Activated CD8-positive, alpha-beta T cell treated with anti-CD3 and anti-CD28 coated beads for 36 hours (primary cell): ENCODE measurements at regions not wholly inside any gene's neighbourhood (a gene's known extent, or its start where the extent isn't known, plus 50 kb on each side); places are given as distances from the start of the nearest gene placed in this dataset.

Experiments used
- ATAC-seq: fragments of 200-7000 bp; cut with Tn5 transposase; one replicate; pipeline ENCODE4 v1.10.0; 2021; ENCODE audit warnings: mild to moderate bottlenecking, moderate library complexity
- CTCF ChIA-PET: fragments of 350-600 bp; sonication (Branson Sonifier 250); formaldehyde crosslinking; loops from one replicate; lab custom pipeline; 2021; ENCODE audit warnings: antibody characterized with exemption; lab: Charles Lee
- POLR2A ChIA-PET: fragments of 350-600 bp; sonication (Branson Sonifier 250); formaldehyde crosslinking; loops from one replicate; lab custom pipeline; 2021; ENCODE audit warnings: antibody characterized with exemption; lab: Charles Lee
- DNase-seq: peaks from one replicate; pipeline ENCODE4 v3.0.0-alpha.2; 2020
- H3K27ac Mint-ChIP-seq: one replicate; pipeline ENCODE4 v1.8.0; 2021; ENCODE audit warnings: mild to moderate bottlenecking, mixed read lengths
- H3K27me3 Mint-ChIP-seq: one replicate; pipeline ENCODE4 v1.8.0; 2021; ENCODE audit warnings: mixed read lengths
- H3K36me3 Mint-ChIP-seq: one replicate; pipeline ENCODE4 v1.8.0; 2021; ENCODE audit warnings: low read depth, mixed read lengths
- H3K4me1 Mint-ChIP-seq: one replicate; pipeline ENCODE4 v1.8.0; 2021; ENCODE audit warnings: low read depth, mixed read lengths
- H3K4me3 Mint-ChIP-seq: one replicate; pipeline ENCODE4 v1.8.0; 2021; ENCODE audit warnings: mild to moderate bottlenecking, moderate library complexity, mixed read lengths
- H3K9me3 Mint-ChIP-seq: one replicate; pipeline ENCODE4 v1.8.0; 2021; ENCODE audit warnings: mixed read lengths
- CTCF ChIP-seq: fragments of 200-600 bp; IDR thresholded peaks from one replicate; pipeline ENCODE4 v1.8.0; 2022; ENCODE audit warnings: antibody characterized with exemption, mild to moderate bottlenecking
- intact Hi-C: fragments of 100-400 bp; cut with micrococcal nuclease; formaldehyde crosslinking; loops from one replicate; pipeline ENCODE4 v1.10.0; 2022

- no peak for DNase-seq
- H3K36me3 Mint-ChIP-seq, result no peaks in the 10 kb centered on the region
- no peak overlapping the region for H3K27ac Mint-ChIP-seq
- no peaks in the 10 kb centered on the region for H3K27me3 Mint-ChIP-seq
- H3K9me3 Mint-ChIP-seq, result peaks cover 2% of the 10 kb centered on the region
- no peak for TF ChIP-seq CTCF
- POLR2A ChIA-PET, result no interaction called here
- no peak for ATAC-seq
- CTCF ChIA-PET, result no interaction called here
- H3K4me3 Mint-ChIP-seq, result no peak overlapping the region
- intact Hi-C loops, result no loop called here
- no peaks in the 10 kb centered on the region for H3K4me1 Mint-ChIP-seq
These were observed 104.7 kb upstream of the COPS8 start for GRCh38 chr2:236980961-236981360.

DNA sequence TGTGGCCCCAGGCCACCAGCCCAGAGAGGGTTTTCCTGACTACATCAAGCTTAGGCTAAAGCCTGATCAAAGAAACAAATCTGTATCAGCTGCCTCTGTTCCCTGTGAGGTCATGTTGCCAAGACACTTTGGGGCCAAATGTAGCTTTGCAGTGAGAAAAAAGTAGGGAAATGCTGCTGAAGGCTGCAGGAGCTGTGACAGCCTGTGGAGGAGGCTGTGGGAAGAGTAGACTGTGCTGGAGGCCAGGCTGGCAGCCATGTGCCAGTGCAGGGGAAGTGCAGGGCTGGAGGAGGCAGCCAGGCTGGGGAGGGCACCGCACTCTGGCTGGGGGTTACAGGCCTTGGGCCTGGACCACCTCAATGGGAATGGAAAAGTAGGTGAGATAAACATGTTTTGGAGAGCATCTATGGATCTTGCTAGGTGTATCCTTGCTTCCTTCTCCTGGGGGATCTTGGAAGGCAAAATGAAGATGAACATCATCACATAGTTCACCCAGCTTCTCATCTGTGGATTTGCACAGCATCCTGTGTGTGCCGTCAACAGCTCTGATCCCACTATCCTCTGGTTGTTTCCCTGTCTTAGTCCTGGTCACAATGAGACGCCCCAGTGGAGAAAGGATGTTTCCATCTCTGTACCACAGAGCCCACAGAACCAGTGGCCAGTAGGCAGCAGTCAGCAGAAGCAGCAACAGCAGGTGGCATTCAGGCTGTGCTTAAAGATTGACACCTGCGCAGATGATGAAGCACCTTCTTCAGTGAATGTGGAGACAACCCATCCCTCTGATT is 103.8 kb upstream of the COPS8 start:
- Mint-ChIP-seq H3K4me1 (peaks cover 3% of the 10 kb centered on the region), H3K4me3 (no peak overlapping the region), H3K36me3 (no peaks in the 10 kb centered on the region), H3K27ac (no peak overlapping the region), H3K9me3 (peaks cover 2% of the 10 kb centered on the region), H3K27me3 (no peaks in the 10 kb centered on the region)
- ATAC-seq, result no peak
- no peak for TF ChIP-seq CTCF
- POLR2A ChIA-PET, result no interaction called here
- CTCF ChIA-PET, result no interaction called here
- intact Hi-C loops, result no loop called here
- DNase-seq, result no peak

GRCh38 chr2:236982693-236983455 is 102.8 kb upstream of the COPS8 start:
- ChIA-PET CTCF (no interaction called here), POLR2A (no interaction called here)
- intact Hi-C loops, result no loop called here

DNA sequence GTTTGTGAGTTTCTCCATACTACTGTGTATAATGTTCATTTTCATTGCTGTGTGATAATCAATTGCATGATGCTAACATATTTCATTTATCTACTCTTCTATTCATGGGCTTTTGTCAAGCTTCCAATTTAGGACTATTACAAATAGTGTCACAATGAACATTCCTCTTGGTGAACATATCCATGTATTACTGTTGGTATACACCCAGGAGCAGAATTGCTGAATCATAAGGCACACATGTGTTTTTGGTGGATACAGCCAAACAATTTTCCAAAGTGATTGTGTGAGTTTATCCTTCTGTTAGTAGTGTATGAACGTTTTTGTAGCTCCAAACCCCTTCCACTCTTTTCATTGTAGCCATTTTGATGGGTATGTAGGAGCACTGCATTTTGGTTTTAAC is 101.6 kb upstream of the COPS8 start:
- CTCF ChIA-PET, result no interaction called here
- H3K9me3 Mint-ChIP-seq, result peaks cover 2% of the 10 kb centered on the region
- ATAC-seq, result no peak
- H3K4me1 Mint-ChIP-seq, result peaks cover 3% of the 10 kb centered on the region
- peaks cover 3% of the 10 kb centered on the region for H3K27me3 Mint-ChIP-seq
- intact Hi-C loops, result no loop called here
- no peak for TF ChIP-seq CTCF
- DNase-seq, result no peak
- POLR2A ChIA-PET, result no interaction called here
- no peak overlapping the region for H3K4me3 Mint-ChIP-seq
- H3K27ac Mint-ChIP-seq, result no peak overlapping the region
- no peaks in the 10 kb centered on the region for H3K36me3 Mint-ChIP-seq

More at GRCh38 chr2:236982693-236983455, 102.8 kb upstream of the COPS8 start:
- Mint-ChIP-seq H3K4me3 (no peak overlapping the region), H3K36me3 (no peaks in the 10 kb centered on the region), H3K27ac (no peak overlapping the region), H3K4me1 (peaks cover 3% of the 10 kb centered on the region), H3K27me3 (no peaks in the 10 kb centered on the region), H3K9me3 (peaks cover 2% of the 10 kb centered on the region)
- ATAC-seq (no peak), DNase-seq (no peak)
- TF ChIP-seq CTCF, result no peak

- DNase-seq (no peak), ATAC-seq (peak; percentile 13)
- H3K27ac Mint-ChIP-seq, result no peak overlapping the region
- peaks cover 3% of the 10 kb centered on the region for H3K4me1 Mint-ChIP-seq
- ChIA-PET CTCF (no interaction called here), POLR2A (no interaction called here)
- intact Hi-C loops, result no loop called here
- H3K27me3 Mint-ChIP-seq, result peaks cover 3% of the 10 kb centered on the region
- H3K9me3 Mint-ChIP-seq, result peaks cover 2% of the 10 kb centered on the region
- no peak overlapping the region for H3K4me3 Mint-ChIP-seq
- no peak for TF ChIP-seq CTCF
- no peaks in the 10 kb centered on the region for H3K36me3 Mint-ChIP-seq
These were observed 99.8 kb upstream of the COPS8 start for GRCh38 chr2:236985761-236986339.
